HCT116 (cell line): ENCODE measurements at regions not wholly inside any gene's neighbourhood (a gene's known extent, or its start where the extent isn't known, plus 50 kb on each side); places are given as distances from the start of the nearest gene placed in this dataset.

Experiments used
- CTCF ChIP-seq, 3 experiments: fragments of 200-600 bp in 1 of 3; sonication (generic) in 1 of 3; IDR thresholded peaks in 2 of 3; conservative IDR thresholded peaks in 1 of 3; 2 replicates each; pipeline ENCODE4 v1.5.1; 2012 to 2017; ENCODE audit warnings: low read depth in 2 of 3, low read length in 2 of 3, antibody characterized with exemption in 1 of 3, borderline replicate concordance in 1 of 3, control low read depth in 1 of 3, mild to moderate bottlenecking in 1 of 3, mixed read lengths in 1 of 3, mixed run types in 1 of 3, moderate library complexity in 1 of 3; ENCODE audit not compliant: insufficient read depth in 1 of 3
- EZH2 ChIP-seq: fragments of 200-600 bp; sonication (generic); IDR thresholded peaks from 2 replicates; pipeline ENCODE4 v1.6.1; 2017; ENCODE audit warnings: antibody characterized with exemption, mixed run types
- EZH2phosphoT487 ChIP-seq: fragments of 200-600 bp; IDR thresholded peaks from 2 replicates; pipeline ENCODE4 v1.6.1; 2018; ENCODE audit warnings: antibody characterized with exemption, borderline replicate concordance
- POLR2A ChIP-seq: IDR thresholded peaks from 2 replicates; pipeline ENCODE4 v1.7.0; 2011; ENCODE audit warnings: borderline replicate concordance; ENCODE audit not compliant: insufficient read depth, insufficient read length; ENCODE audit errors: extremely low read depth
- TCF7L2 ChIP-seq: IDR thresholded peaks from 2 replicates; pipeline ENCODE4 v1.7.0; 2011; ENCODE audit warnings: borderline replicate concordance, inconsistent platforms; ENCODE audit not compliant: insufficient read depth, insufficient read length; ENCODE audit errors: extremely low read depth
- ZBTB33 ChIP-seq: IDR thresholded peaks from 2 replicates; pipeline ENCODE4 v1.6.1; 2011; ENCODE audit warnings: mild to moderate bottlenecking, low read length, moderate library complexity; ENCODE audit not compliant: insufficient replicate concordance; ENCODE audit errors: extremely low read depth
- ZFX ChIP-seq: fragments of 450-650 bp; IDR thresholded peaks from 2 replicates; pipeline ENCODE4 v1.6.1; 2017
- ZNF274 ChIP-seq: fragments of 200-500 bp; sonication (Bioruptor generic); IDR thresholded peaks from 2 replicates; pipeline ENCODE4 v1.6.1; 2014; ENCODE audit warnings: mild to moderate bottlenecking, low read depth, low read length, inconsistent platforms

- TF ChIP-seq ZBTB33: no peak
- TF ChIP-seq CTCF (IDR thresholded peaks at IDR 0.05 in 2 of 3, conservative IDR thresholded peaks at IDR 0.05 in 1 of 3; ENCODE audit: borderline replicate concordance in 1 of 3, insufficient read depth in 1 of 3, low read depth in 2 of 3, low read length in 2 of 3): no peak
- no peak for TF ChIP-seq ZNF274
- no peak for TF ChIP-seq ZFX
- TF ChIP-seq EZH2phosphoT487: no peak
- no peak for TF ChIP-seq POLR2A
- no peak for TF ChIP-seq TCF7L2
- no peak for TF ChIP-seq EZH2
Measured at GRCh38 chr14:103239751-103240150, 94.3 kb upstream of the EIF5 start.
